Epithelial cell of proximal tubule (primary cell): ENCODE measurements at regions not wholly inside any gene's neighbourhood (a gene's known extent, or its start where the extent isn't known, plus 50 kb on each side); places are given as distances from the start of the nearest gene placed in this dataset.
"Not testable (repeated sequence)": the region's sequence is repeated elsewhere in the genome, so short reads cannot be mapped to it uniquely, and the experiment has no call there.

ENCODE experiments used
- DNase-seq: peaks from one replicate; pipeline ENCODE4 v3.0.0-alpha.2; 2011; ENCODE audit warnings: low read depth
- H3K4me3 ChIP-seq: 2 replicates; pipeline ENCODE4 v1.5.1; 2011; ENCODE audit warnings: low read depth, mild to moderate bottlenecking, low read length
- TF ChIP-seq, protein P1 (sequence below): conservative IDR thresholded peaks from 2 replicates; pipeline ENCODE4 v1.5.1; 2012; ENCODE audit warnings: low read depth, mild to moderate bottlenecking, low read length

DNA sequence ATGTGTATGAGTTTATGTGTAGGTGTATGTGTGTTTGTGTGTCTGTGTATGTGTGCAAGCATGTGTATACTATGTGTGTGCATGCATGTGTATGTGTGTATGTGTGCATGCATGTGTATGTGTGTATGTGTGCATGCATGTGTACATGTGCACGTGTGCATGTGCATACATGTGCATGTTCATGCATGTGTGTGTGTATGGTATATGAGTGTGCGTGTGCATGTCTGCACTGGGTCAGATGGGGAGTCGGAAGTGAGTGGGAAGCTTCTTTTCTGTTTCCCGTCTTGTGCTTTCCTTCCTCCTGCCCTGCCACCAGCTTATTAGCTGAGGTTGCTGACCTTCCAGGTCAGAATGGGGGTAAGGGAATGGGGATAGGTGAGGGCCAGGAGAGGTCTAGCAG, 174.7 kb downstream of the MAP2K4 start:
- H3K4me3 ChIP-seq = no peak overlapping the region
- TF ChIP-seq, protein P1, sequence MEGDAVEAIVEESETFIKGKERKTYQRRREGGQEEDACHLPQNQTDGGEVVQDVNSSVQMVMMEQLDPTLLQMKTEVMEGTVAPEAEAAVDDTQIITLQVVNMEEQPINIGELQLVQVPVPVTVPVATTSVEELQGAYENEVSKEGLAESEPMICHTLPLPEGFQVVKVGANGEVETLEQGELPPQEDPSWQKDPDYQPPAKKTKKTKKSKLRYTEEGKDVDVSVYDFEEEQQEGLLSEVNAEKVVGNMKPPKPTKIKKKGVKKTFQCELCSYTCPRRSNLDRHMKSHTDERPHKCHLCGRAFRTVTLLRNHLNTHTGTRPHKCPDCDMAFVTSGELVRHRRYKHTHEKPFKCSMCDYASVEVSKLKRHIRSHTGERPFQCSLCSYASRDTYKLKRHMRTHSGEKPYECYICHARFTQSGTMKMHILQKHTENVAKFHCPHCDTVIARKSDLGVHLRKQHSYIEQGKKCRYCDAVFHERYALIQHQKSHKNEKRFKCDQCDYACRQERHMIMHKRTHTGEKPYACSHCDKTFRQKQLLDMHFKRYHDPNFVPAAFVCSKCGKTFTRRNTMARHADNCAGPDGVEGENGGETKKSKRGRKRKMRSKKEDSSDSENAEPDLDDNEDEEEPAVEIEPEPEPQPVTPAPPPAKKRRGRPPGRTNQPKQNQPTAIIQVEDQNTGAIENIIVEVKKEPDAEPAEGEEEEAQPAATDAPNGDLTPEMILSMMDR = no peak

DNA sequence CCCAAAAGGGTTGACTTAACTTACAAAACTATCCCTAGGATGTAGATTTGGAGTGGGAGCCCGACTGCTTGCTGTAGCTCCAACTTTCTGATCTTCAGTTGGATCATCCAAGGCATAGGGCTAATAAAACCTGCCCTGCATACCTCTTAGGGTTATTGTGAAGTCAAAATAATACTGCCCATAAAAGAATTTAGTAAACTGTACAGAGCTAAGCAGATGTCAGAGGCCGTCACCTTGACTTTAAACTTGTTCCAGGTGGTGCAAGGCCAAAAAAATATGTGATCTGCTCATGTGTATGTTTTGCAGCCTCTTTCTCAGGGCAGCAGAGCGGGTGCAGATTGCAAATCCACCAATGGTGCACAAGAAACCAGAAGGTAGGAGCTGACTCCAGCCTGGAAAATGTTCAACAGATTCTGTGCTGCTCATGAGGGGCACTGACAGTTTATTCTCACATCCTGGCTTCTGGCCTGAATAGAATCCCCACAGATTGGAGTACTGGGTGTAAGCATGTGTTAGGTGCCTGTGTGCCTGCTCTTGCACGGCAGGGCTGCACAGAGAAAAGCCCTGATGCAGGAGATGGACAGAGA, 180.7 kb downstream of the MAP2K4 start:
- no peak overlapping the region for H3K4me3 ChIP-seq
- no peak for DNase-seq
- TF ChIP-seq, protein P1 = no peak

More for the DNA sequence above, 174.7 kb downstream of the MAP2K4 start:
- DNase-seq = no peak

DNA sequence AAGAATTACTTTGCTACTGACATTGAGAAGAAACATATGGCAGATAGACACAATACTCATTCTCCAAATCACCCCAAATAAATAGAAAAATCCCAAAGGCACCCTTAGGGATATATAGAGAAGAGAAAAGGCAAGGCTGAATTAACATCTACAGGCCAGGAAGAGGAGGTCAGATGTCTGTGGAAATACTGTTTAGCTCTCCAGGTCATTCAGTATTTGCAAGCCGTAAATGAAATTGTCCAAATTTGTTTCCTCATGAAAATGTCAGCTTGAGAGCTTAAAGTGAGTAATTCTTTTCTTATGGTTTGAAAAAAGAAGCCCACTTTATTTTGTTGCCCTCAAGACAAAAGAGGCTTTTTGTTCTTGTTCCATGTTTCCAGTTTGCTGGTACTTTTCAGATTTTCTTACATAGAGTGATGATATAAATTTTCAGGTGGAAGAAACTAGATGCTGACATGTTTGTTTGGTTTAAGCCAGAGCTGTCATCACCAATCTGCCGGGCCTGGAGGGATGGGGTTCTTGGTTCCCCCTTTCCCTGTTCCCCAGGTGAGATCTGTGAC, 189.0 kb downstream of the MAP2K4 start:
- no peak overlapping the region for H3K4me3 ChIP-seq
- TF ChIP-seq, protein P1 = no peak
- no peak for DNase-seq

DNA sequence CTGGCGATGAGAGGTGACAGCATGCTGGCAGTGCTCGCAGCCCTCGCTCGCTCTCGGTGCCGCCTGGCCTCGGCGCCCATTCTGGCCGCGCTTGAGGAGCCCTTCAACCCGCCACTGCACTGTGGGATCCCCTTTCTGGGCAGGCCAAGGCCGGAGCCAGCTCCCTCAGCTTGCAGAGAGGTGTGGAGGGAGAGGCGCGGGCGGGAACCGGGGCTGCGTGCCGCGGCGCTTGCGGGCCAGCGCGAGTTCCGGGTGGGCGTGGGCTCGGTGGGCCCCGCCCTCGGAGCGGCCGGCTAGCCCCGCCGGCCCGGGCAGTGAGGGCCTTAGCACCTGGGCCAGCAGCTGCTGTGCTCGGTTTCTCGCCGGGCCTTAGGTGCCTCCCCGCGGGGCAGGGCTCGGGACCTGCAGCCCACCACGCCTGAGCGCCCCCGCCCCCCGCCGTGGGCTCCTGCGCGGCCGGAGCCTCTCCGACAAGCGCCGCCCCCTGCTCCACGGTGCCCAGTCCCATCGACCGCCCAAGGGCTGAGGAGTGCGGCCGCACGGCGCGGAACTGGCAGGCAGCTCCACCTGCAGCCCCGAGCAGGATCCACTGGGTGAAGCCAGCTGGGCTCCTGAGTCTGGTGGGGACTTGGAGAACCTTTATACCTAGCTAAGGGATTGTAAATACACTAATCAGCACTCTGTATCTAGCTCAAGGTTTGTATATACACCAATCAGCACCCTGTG, 200.2 kb downstream of the MAP2K4 start:
- DNase-seq, H3K4me3 ChIP-seq: not testable (repeated sequence)

DNA sequence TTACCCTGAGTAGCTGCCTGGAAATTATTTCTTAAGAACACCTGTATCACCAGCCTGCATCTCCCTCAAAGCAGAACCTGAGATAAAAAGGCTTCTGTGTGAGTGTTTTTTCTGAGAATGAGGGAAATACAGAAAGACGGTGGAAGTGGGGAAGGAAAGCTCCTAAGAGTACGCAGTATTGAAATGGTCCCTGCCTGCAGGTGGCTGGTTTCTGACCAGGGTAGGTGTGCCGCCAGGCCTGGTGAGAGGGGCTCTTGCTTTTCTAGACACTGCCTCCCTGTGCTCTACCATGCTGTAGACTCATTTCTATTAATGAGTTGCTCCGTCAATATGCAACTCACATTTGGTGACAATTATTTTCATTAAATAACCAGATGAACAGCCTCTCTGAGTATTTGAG, 201.7 kb downstream of the MAP2K4 start:
- TF ChIP-seq, protein P1 = no peak
- H3K4me3 ChIP-seq = no peak overlapping the region
- DNase-seq = no peak

- no peak for DNase-seq
- TF ChIP-seq, protein P1 = no peak
- H3K4me3 ChIP-seq = no peak overlapping the region
Observed at GRCh38 chr17:12227547-12227946, 206.9 kb downstream of the MAP2K4 start.

DNA sequence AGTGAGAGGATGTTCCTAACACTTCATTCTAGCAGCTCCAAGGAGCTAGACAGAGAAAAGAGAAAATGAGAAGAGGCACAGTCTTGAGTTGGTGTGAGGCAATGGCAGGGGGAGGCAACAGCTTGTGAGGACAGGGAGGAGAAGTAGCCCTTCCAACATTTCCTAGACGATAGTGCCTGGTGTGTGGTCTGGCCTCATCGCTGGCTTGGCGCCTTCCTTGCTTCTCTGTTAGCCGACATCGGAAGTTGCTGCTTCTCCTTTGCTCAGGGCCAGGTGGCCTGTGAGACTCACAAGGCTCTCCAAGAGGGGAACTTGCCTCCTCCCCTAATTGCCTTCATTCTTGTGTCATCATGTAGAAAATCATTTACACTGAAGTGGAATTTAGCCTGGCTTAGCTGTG, 208.7 kb downstream of the MAP2K4 start:
- no peak for DNase-seq
- TF ChIP-seq, protein P1 = no peak
- no peak overlapping the region for H3K4me3 ChIP-seq
